ENCODE measurements at regions not wholly inside any gene's neighbourhood (a gene's known extent, or its start where the extent isn't known, plus 50 kb on each side); places are given as distances from the start of the nearest gene placed in this dataset.

- Histone ChIP-seq H3K4me1 (replicated peaks in 1 of 4; ENCODE audit: control insufficient read depth in 3 of 4, insufficient read depth in 4 of 4, low read length in 3 of 4) (no peaks in the 10 kb centered on the region), H3K9me3 (ENCODE audit: insufficient read depth in 2 of 2, low read depth in 1 of 2, low read length in 1 of 2) (no peaks in the 10 kb centered on the region), H3K27me3 (replicated peaks in 1 of 4; ENCODE audit: control insufficient read depth in 3 of 4, extremely low read depth in 1 of 4, insufficient read depth in 3 of 4, low read length in 3 of 4) (no peaks in the 10 kb centered on the region), H3K14ac (ENCODE audit: insufficient read length) (no peak overlapping the region), H4K20me1 (replicated peaks in 1 of 2; ENCODE audit: control insufficient read depth in 1 of 2, insufficient read depth in 2 of 2, low read length in 2 of 2) (no peaks in the 10 kb centered on the region), H3K79me1 (ENCODE audit: low read depth, low read length) (no peaks in the 10 kb centered on the region), H3K9ac (replicated peaks in 1 of 4; ENCODE audit: extremely low read depth in 1 of 4, low read depth in 3 of 4, low read length in 3 of 4) (no peak overlapping the region), H2AFZ (ENCODE audit: low read length) (peak overlapping the region; percentile 58), H3K4me2 (ENCODE audit: insufficient read depth in 1 of 2, low read depth in 2 of 2, low read length in 2 of 2) (no peak overlapping the region), H3K56ac (replicated peaks; ENCODE audit: insufficient read length, low read depth, low read length) (no peak overlapping the region), H3K4ac (replicated peaks; ENCODE audit: insufficient read length, low read depth, low read length) (no peak overlapping the region), H2BK15ac (ENCODE audit: low read length) (no peak overlapping the region), H3K27ac (ENCODE audit: low read depth, low read length) (no peak overlapping the region), H3K23me2 (ENCODE audit: low read depth, low read length) (no peaks in the 10 kb centered on the region), H2BK120ac (replicated peaks; ENCODE audit: low read depth, low read length) (no peak overlapping the region), H2BK12ac (ENCODE audit: low read depth, low read length) (no peak overlapping the region), H3K79me2 (ENCODE audit: control insufficient read depth in 1 of 2, insufficient read depth in 2 of 2, low read length in 2 of 2) (no peaks in the 10 kb centered on the region), H3K18ac (ENCODE audit: extremely low read depth, low read length) (no peak overlapping the region), H4K8ac (ENCODE audit: extremely low read depth, insufficient read depth, low read length) (no peak overlapping the region), H4K5ac (ENCODE audit: insufficient read length, low read depth, low read length) (no peak overlapping the region), H2BK5ac (ENCODE audit: low read depth, low read length) (no peak overlapping the region), H2BK20ac (ENCODE audit: low read length) (no peak overlapping the region), H3K36me3 (ENCODE audit: control insufficient read depth in 2 of 4, insufficient read depth in 4 of 4, low read length in 3 of 4) (no peaks in the 10 kb centered on the region), H2AK5ac (ENCODE audit: low read depth, low read length) (no peak overlapping the region), H3K4me3 (ENCODE audit: extremely low read depth in 1 of 4, insufficient read depth in 2 of 4, low read depth in 3 of 4, low read length in 4 of 4) (no peak overlapping the region), H3K23ac (ENCODE audit: insufficient read length) (no peak overlapping the region), H4K91ac (replicated peaks; ENCODE audit: insufficient read length, low read length) (no peak overlapping the region)
- WGBS, 2 experiments (ENCODE audit: extremely low coverage in 1 of 2, insufficient coverage in 1 of 2, insufficient read length in 1 of 2, insufficient replicate concordance in 2 of 2, low coverage in 1 of 2, low lambda C conversion rate in 2 of 2, missing lambda C conversion rate in 1 of 2) = 95% methylated on average over 1 of the region's 1 CpG; no CpG with 5 or more reads in 1 of the 2 experiments
- CTCF ChIA-PET (ENCODE audit: partially characterized antibody) = no interaction called here
- FAIRE-seq (no peak), DNase-seq (ENCODE audit: low read depth in 1 of 2, low spot score in 2 of 2) (no peak)
- POLR2A ChIA-PET (ENCODE audit: partially characterized antibody) = no interaction called here
- TF ChIP-seq BACH1 (IDR thresholded peaks at IDR 0.05; ENCODE audit: low read length) = no peak
- TF ChIP-seq MAX (IDR thresholded peaks at IDR 0.05) = no peak
- no peak for TF ChIP-seq FOSL1 (IDR thresholded peaks at IDR 0.05; ENCODE audit: insufficient read depth, low read depth, low read length)
- no peak for TF ChIP-seq NRF1 (IDR thresholded peaks at IDR 0.05; ENCODE audit: low read depth, low read length)
- no peak for TF ChIP-seq RXRA (IDR thresholded peaks at IDR 0.05; ENCODE audit: insufficient read depth, low read depth, low read length)
These were observed 298.8 kb downstream of the LMO7 start for GRCh38 chr13:75934889-75935288.

All from H1 (cell line).